ENCODE measurements at regions not wholly inside any gene's neighbourhood (a gene's known extent, or its start where the extent isn't known, plus 50 kb on each side); places are given as distances from the start of the nearest gene placed in this dataset.

GRCh38 chr4:171348090-171348489, 465.1 kb upstream of the GALNTL6 start (continued):
- TF ChIP-seq, protein P1, sequence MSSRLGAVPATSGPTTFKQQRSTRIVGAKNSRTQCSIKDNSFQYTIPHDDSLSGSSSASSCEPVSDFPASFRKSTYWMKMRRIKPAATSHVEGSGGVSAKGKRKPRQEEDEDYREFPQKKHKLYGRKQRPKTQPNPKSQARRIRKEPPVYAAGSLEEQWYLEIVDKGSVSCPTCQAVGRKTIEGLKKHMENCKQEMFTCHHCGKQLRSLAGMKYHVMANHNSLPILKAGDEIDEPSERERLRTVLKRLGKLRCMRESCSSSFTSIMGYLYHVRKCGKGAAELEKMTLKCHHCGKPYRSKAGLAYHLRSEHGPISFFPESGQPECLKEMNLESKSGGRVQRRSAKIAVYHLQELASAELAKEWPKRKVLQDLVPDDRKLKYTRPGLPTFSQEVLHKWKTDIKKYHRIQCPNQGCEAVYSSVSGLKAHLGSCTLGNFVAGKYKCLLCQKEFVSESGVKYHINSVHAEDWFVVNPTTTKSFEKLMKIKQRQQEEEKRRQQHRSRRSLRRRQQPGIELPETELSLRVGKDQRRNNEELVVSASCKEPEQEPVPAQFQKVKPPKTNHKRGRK (CRISPR knock-in tag; IDR thresholded peaks at IDR 0.05; ENCODE audit: borderline replicate concordance) = no peak
- TF ChIP-seq, protein P2, sequence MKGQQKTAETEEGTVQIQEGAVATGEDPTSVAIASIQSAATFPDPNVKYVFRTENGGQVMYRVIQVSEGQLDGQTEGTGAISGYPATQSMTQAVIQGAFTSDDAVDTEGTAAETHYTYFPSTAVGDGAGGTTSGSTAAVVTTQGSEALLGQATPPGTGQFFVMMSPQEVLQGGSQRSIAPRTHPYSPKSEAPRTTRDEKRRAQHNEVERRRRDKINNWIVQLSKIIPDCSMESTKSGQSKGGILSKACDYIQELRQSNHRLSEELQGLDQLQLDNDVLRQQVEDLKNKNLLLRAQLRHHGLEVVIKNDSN (CRISPR knock-in tag; IDR thresholded peaks at IDR 0.05) = no peak
- no peak for TF ChIP-seq ERG (CRISPR knock-in tag; IDR thresholded peaks at IDR 0.05)
- TF ChIP-seq ZBTB21 (CRISPR knock-in tag; IDR thresholded peaks at IDR 0.05; ENCODE audit: borderline replicate concordance) = no peak
- TF ChIP-seq, protein P3, sequence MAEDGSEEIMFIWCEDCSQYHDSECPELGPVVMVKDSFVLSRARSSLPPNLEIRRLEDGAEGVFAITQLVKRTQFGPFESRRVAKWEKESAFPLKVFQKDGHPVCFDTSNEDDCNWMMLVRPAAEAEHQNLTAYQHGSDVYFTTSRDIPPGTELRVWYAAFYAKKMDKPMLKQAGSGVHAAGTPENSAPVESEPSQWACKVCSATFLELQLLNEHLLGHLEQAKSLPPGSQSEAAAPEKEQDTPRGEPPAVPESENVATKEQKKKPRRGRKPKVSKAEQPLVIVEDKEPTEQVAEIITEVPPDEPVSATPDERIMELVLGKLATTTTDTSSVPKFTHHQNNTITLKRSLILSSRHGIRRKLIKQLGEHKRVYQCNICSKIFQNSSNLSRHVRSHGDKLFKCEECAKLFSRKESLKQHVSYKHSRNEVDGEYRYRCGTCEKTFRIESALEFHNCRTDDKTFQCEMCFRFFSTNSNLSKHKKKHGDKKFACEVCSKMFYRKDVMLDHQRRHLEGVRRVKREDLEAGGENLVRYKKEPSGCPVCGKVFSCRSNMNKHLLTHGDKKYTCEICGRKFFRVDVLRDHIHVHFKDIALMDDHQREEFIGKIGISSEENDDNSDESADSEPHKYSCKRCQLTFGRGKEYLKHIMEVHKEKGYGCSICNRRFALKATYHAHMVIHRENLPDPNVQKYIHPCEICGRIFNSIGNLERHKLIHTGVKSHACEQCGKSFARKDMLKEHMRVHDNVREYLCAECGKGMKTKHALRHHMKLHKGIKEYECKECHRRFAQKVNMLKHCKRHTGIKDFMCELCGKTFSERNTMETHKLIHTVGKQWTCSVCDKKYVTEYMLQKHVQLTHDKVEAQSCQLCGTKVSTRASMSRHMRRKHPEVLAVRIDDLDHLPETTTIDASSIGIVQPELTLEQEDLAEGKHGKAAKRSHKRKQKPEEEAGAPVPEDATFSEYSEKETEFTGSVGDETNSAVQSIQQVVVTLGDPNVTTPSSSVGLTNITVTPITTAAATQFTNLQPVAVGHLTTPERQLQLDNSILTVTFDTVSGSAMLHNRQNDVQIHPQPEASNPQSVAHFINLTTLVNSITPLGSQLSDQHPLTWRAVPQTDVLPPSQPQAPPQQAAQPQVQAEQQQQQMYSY (CRISPR knock-in tag; IDR thresholded peaks at IDR 0.05) = no peak
- no peak for TF ChIP-seq IRF1 (CRISPR knock-in tag; IDR thresholded peaks at IDR 0.05)
- TF ChIP-seq ZNF138 (CRISPR knock-in tag; conservative IDR thresholded peaks at IDR 0.05) = no peak
- TF ChIP-seq, protein P4, sequence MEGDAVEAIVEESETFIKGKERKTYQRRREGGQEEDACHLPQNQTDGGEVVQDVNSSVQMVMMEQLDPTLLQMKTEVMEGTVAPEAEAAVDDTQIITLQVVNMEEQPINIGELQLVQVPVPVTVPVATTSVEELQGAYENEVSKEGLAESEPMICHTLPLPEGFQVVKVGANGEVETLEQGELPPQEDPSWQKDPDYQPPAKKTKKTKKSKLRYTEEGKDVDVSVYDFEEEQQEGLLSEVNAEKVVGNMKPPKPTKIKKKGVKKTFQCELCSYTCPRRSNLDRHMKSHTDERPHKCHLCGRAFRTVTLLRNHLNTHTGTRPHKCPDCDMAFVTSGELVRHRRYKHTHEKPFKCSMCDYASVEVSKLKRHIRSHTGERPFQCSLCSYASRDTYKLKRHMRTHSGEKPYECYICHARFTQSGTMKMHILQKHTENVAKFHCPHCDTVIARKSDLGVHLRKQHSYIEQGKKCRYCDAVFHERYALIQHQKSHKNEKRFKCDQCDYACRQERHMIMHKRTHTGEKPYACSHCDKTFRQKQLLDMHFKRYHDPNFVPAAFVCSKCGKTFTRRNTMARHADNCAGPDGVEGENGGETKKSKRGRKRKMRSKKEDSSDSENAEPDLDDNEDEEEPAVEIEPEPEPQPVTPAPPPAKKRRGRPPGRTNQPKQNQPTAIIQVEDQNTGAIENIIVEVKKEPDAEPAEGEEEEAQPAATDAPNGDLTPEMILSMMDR (IDR thresholded peaks at IDR 0.05) = no peak
- TF ChIP-seq TP53 (CRISPR knock-in tag; IDR thresholded peaks at IDR 0.05) = no peak
- TF ChIP-seq MXD4 (CRISPR knock-in tag; IDR thresholded peaks at IDR 0.05; ENCODE audit: borderline replicate concordance) = no peak

GRCh38 chr4:171342646-171343045, 470.6 kb upstream of the GALNTL6 start:
- ChIA-PET CTCF (no interaction called here), POLR2A (no interaction called here)
- Mint-ChIP-seq H3K36me3 (no peaks in the 10 kb centered on the region), H3K4me1 (peaks cover 6% of the 10 kb centered on the region), H3K9me3 (no peaks in the 10 kb centered on the region), H3K27me3 (ENCODE audit: low read depth) (no peaks in the 10 kb centered on the region), H3K27ac (no peak overlapping the region), H3K4me3 (no peak overlapping the region)
- ATAC-seq = peak; percentile 26; the same call in 1 of the 2 replicates
- DNase-seq (ENCODE audit: low spot score) = no peak
- no peak for TF ChIP-seq JUN (CRISPR knock-in tag; IDR thresholded peaks at IDR 0.05)
- no peak for TF ChIP-seq ESRRA (CRISPR knock-in tag; IDR thresholded peaks at IDR 0.05; ENCODE audit: borderline replicate concordance)
- no peak for TF ChIP-seq NR1H2 (CRISPR knock-in tag; IDR thresholded peaks at IDR 0.05)
- TF ChIP-seq ZBTB21 (CRISPR knock-in tag; IDR thresholded peaks at IDR 0.05; ENCODE audit: borderline replicate concordance) = no peak
- no peak for TF ChIP-seq ZNF138 (CRISPR knock-in tag; conservative IDR thresholded peaks at IDR 0.05)
- TF ChIP-seq ZMAT4 (CRISPR knock-in tag; IDR thresholded peaks at IDR 0.05) = no peak
- no peak for TF ChIP-seq ETV6 (CRISPR knock-in tag; IDR thresholded peaks at IDR 0.05)
- TF ChIP-seq, protein P5, sequence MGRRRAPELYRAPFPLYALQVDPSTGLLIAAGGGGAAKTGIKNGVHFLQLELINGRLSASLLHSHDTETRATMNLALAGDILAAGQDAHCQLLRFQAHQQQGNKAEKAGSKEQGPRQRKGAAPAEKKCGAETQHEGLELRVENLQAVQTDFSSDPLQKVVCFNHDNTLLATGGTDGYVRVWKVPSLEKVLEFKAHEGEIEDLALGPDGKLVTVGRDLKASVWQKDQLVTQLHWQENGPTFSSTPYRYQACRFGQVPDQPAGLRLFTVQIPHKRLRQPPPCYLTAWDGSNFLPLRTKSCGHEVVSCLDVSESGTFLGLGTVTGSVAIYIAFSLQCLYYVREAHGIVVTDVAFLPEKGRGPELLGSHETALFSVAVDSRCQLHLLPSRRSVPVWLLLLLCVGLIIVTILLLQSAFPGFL (CRISPR knock-in tag; IDR thresholded peaks at IDR 0.05; ENCODE audit: borderline replicate concordance) = no peak
- no peak for TF ChIP-seq RORB (CRISPR knock-in tag; IDR thresholded peaks at IDR 0.05)
- no peak for TF ChIP-seq ERG (CRISPR knock-in tag; IDR thresholded peaks at IDR 0.05)
- TF ChIP-seq FOXJ3 (CRISPR knock-in tag; IDR thresholded peaks at IDR 0.05; ENCODE audit: borderline replicate concordance) = no peak
- no peak for TF ChIP-seq ZNF263 (CRISPR knock-in tag; IDR thresholded peaks at IDR 0.05; ENCODE audit: low read depth)
- no peak for TF ChIP-seq SMAD4 (CRISPR knock-in tag; IDR thresholded peaks at IDR 0.05)
- no peak for TF ChIP-seq TEAD1 (CRISPR knock-in tag; IDR thresholded peaks at IDR 0.05)
- no peak for TF ChIP-seq ATF2 (CRISPR knock-in tag; IDR thresholded peaks at IDR 0.05; ENCODE audit: borderline replicate concordance, low read depth)
